ENCODE measurements at regions not wholly inside any gene's neighbourhood (a gene's known extent, or its start where the extent isn't known, plus 50 kb on each side); places are given as distances from the start of the nearest gene placed in this dataset.

DNA sequence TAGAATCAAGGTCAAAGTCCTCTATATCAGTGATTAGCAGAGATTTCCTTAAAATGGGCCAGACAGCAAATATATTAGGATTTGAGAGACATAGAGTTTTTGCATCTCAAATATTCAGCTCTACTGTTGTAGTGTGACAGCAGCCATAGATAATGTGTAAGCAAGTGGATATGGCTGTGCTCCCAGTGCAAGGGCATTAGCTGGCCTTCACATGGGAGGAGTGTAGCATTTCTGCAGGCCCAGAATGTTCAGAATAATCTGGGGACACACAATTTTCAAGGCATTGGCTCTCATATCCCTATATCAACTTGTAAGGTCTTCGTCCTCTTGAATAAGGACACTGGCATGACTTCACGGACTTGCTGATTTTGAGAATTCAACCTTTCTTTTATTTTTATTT is 402.3 kb upstream of the ADAMTS5 start:
- peaks cover 27% of the 10 kb centered on the region for H3K4me1 Mint-ChIP-seq (ENCODE audit: low read depth, unreplicated experiment)
- no peaks in the 10 kb centered on the region for H3K36me3 Mint-ChIP-seq (ENCODE audit: insufficient read depth, unreplicated experiment)
- TF ChIP-seq, protein P1, sequence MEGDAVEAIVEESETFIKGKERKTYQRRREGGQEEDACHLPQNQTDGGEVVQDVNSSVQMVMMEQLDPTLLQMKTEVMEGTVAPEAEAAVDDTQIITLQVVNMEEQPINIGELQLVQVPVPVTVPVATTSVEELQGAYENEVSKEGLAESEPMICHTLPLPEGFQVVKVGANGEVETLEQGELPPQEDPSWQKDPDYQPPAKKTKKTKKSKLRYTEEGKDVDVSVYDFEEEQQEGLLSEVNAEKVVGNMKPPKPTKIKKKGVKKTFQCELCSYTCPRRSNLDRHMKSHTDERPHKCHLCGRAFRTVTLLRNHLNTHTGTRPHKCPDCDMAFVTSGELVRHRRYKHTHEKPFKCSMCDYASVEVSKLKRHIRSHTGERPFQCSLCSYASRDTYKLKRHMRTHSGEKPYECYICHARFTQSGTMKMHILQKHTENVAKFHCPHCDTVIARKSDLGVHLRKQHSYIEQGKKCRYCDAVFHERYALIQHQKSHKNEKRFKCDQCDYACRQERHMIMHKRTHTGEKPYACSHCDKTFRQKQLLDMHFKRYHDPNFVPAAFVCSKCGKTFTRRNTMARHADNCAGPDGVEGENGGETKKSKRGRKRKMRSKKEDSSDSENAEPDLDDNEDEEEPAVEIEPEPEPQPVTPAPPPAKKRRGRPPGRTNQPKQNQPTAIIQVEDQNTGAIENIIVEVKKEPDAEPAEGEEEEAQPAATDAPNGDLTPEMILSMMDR (IDR thresholded peaks at IDR 0.05; ENCODE audit: unreplicated experiment) = no peak
- no TSS peak for BruUV-seq (replicated peaks)
- H3K27me3 Mint-ChIP-seq (ENCODE audit: unreplicated experiment) = no peaks in the 10 kb centered on the region
- no peaks in the 10 kb centered on the region for H3K9me3 Mint-ChIP-seq (ENCODE audit: low read depth, unreplicated experiment)
- CTCF ChIA-PET = no interaction called here
- no peak overlapping the region for H3K4me3 Mint-ChIP-seq (ENCODE audit: low read depth, unreplicated experiment)
- no peak for DNase-seq
- H3K27ac Mint-ChIP-seq (ENCODE audit: unreplicated experiment) = no peak overlapping the region
- intact Hi-C loops (cut with micrococcal nuclease; ENCODE audit: unreplicated experiment) = no loop called here

DNA sequence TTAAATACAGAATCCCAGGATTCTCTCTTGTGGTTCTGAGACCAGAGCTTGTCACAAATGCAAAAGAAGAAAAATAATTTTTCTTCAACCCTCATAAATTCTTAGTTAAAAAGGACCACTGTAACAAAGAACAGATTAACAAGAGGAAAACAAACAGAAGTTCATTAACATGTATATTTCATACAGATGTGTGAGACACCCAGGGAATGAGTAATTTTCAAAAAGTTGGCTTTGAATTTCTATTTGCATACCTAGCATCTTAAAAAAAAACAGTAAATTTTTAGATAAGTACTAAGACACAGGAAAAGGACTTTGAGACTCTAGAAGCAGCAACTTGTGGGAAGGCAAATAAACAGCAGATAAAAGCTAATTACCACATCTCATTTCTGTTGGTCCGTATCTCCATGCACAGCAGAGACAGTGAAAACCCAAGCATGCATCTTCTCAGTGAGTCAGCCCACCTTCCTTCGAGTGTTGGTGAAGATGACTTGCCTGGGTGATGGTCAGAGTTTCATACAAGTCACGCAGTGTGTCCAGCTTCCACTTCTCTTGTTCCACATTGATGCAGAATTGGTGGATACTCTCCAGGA is 399.9 kb upstream of the ADAMTS5 start:
- no peaks in the 10 kb centered on the region for H3K36me3 Mint-ChIP-seq (ENCODE audit: insufficient read depth, unreplicated experiment)
- CTCF ChIA-PET = no interaction called here
- intact Hi-C loops (cut with micrococcal nuclease; ENCODE audit: unreplicated experiment) = no loop called here
- peaks cover 12% of the 10 kb centered on the region for H3K4me1 Mint-ChIP-seq (ENCODE audit: low read depth, unreplicated experiment)
- TF ChIP-seq, protein P1 (IDR thresholded peaks at IDR 0.05; ENCODE audit: unreplicated experiment) = no peak
- H3K27me3 Mint-ChIP-seq (ENCODE audit: unreplicated experiment) = no peaks in the 10 kb centered on the region
- no TSS peak for BruUV-seq (replicated peaks)
- no peak overlapping the region for H3K27ac Mint-ChIP-seq (ENCODE audit: unreplicated experiment)
- no peak overlapping the region for H3K4me3 Mint-ChIP-seq (ENCODE audit: low read depth, unreplicated experiment)
- no peaks in the 10 kb centered on the region for H3K9me3 Mint-ChIP-seq (ENCODE audit: low read depth, unreplicated experiment)
- DNase-seq = no peak

DNA sequence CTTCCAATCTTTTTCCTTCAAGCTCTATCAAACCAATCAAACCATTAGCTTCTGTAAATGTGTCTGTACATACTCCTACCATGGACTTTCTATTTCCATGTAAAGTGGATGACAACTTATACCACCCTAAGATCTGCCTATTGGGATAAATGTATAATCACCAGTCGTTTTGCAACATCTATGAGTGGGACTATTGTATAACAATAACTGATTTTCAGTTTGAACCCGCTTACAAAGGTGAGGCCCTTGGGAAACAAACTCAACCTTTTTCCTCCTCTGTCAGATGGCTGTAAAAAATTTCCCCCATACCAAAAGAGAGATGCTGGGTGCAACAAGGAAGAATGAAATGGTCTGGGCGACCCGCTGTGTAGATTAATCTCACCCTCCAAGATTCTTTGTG is 399.1 kb upstream of the ADAMTS5 start:
- H3K27me3 Mint-ChIP-seq (ENCODE audit: unreplicated experiment) = no peaks in the 10 kb centered on the region
- no peak overlapping the region for H3K27ac Mint-ChIP-seq (ENCODE audit: unreplicated experiment)
- TF ChIP-seq, protein P1 (IDR thresholded peaks at IDR 0.05; ENCODE audit: unreplicated experiment) = no peak
- H3K4me3 Mint-ChIP-seq (ENCODE audit: low read depth, unreplicated experiment) = no peak overlapping the region
- no peaks in the 10 kb centered on the region for H3K9me3 Mint-ChIP-seq (ENCODE audit: low read depth, unreplicated experiment)
- H3K36me3 Mint-ChIP-seq (ENCODE audit: insufficient read depth, unreplicated experiment) = no peaks in the 10 kb centered on the region
- BruUV-seq (replicated peaks) = no TSS peak
- peaks cover 10% of the 10 kb centered on the region for H3K4me1 Mint-ChIP-seq (ENCODE audit: low read depth, unreplicated experiment)
- no peak for DNase-seq
- intact Hi-C loops (cut with micrococcal nuclease; ENCODE audit: unreplicated experiment) = no loop called here
- CTCF ChIA-PET = no interaction called here

DNA sequence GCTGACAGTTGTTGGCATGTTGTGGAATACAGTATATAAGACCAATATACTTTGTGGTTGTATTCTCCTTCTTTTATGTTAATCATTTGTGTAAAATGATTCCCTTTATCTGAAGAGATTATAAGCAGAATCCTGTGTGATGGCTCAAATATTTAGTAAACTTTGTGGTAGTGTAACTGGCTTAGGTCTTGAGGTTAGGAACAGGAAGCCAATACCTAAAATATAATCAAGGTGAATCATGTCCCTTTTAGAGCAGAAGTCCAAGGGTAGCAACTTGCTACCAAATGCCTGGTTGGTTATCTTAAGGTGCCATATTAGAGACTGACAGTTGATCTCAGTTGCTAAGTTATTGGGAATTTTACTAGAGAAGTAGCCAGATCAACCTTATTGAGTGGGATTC is 398.5 kb upstream of the ADAMTS5 start:
- H3K4me3 Mint-ChIP-seq (ENCODE audit: low read depth, unreplicated experiment) = no peak overlapping the region
- CTCF ChIA-PET = no interaction called here
- no TSS peak for BruUV-seq (replicated peaks)
- H3K27ac Mint-ChIP-seq (ENCODE audit: unreplicated experiment) = no peak overlapping the region
- no peaks in the 10 kb centered on the region for H3K27me3 Mint-ChIP-seq (ENCODE audit: unreplicated experiment)
- TF ChIP-seq, protein P1 (IDR thresholded peaks at IDR 0.05; ENCODE audit: unreplicated experiment) = no peak
- no peaks in the 10 kb centered on the region for H3K9me3 Mint-ChIP-seq (ENCODE audit: low read depth, unreplicated experiment)
- intact Hi-C loops (cut with micrococcal nuclease; ENCODE audit: unreplicated experiment) = no loop called here
- H3K36me3 Mint-ChIP-seq (ENCODE audit: insufficient read depth, unreplicated experiment) = no peaks in the 10 kb centered on the region
- peaks cover 10% of the 10 kb centered on the region for H3K4me1 Mint-ChIP-seq (ENCODE audit: low read depth, unreplicated experiment)
- no peak for DNase-seq
